PC-9 (cell line): ENCODE measurements at regions not wholly inside any gene's neighbourhood (a gene's known extent, or its start where the extent isn't known, plus 50 kb on each side); places are given as distances from the start of the nearest gene placed in this dataset.

Experiments used
- BruUV-seq: library from RNA; stranded (reverse); fragments of 400-500 nt; replicated peaks from 2 replicates; lab custom pipeline; 2021; lab: Mats Ljungman, UMichigan
- CTCF ChIA-PET: fragments of 300-600 bp; sonication (Branson Sonifier 250); formaldehyde crosslinking; loops from one replicate; lab custom pipeline; 2022; ENCODE audit warnings: antibody characterized with exemption; lab: Charles Lee
- POLR2A ChIA-PET: fragments of 300-600 bp; sonication (Branson Sonifier 250); formaldehyde crosslinking; loops from one replicate; lab custom pipeline; 2022; ENCODE audit warnings: antibody characterized with exemption; ENCODE audit not compliant: unreplicated experiment; lab: Charles Lee
- DNase-seq, 2 experiments: peaks; one replicate each; pipeline versions ENCODE4 v3.0.0 to v3.0.0-alpha.2; 2015 to 2022; ENCODE audit warnings: mixed read lengths in 1 of 2
- H2AFZ ChIP-seq: fragments of 200-600 bp; sonication (generic); 2 replicates; pipeline ENCODE4 v1.8.1; 2017; ENCODE audit warnings: antibody characterized with exemption
- H3F3A ChIP-seq: fragments of 200-600 bp; sonication (generic); 2 replicates; pipeline ENCODE4 v1.8.1; 2017; ENCODE audit warnings: antibody characterized with exemption, mild to moderate bottlenecking, low read depth; ENCODE audit not compliant: insufficient read depth
- H3K27ac ChIP-seq: fragments of 200-600 bp; sonication (generic); 2 replicates; pipeline ENCODE4 v1.6.1; 2016; ENCODE audit warnings: mixed run types
- H3K27me3 ChIP-seq: fragments of 200-600 bp; sonication (generic); 2 replicates; pipeline ENCODE4 v1.6.1; 2016; ENCODE audit warnings: low read depth, mixed run types; ENCODE audit not compliant: insufficient read depth
- H3K36me3 ChIP-seq: fragments of 200-600 bp; sonication (generic); 2 replicates; pipeline ENCODE4 v1.6.1; 2016; ENCODE audit warnings: low read depth, mixed run types
- H3K4me1 ChIP-seq: fragments of 200-600 bp; sonication (generic); replicated peaks from 2 replicates; pipeline ENCODE4 v1.6.1; 2016; ENCODE audit warnings: mixed run types; ENCODE audit not compliant: insufficient read depth
- H3K4me2 ChIP-seq: fragments of 200-600 bp; sonication (generic); 2 replicates; pipeline ENCODE4 v1.6.1; 2017; ENCODE audit warnings: mixed run types
- H3K4me3 ChIP-seq: fragments of 200-600 bp; sonication (generic); 2 replicates; pipeline ENCODE4 v1.6.1; 2016; ENCODE audit warnings: mixed run types
- H3K79me2 ChIP-seq: fragments of 200-600 bp; sonication (generic); 2 replicates; pipeline ENCODE4 v1.6.1; 2017; ENCODE audit warnings: low read depth, mixed run types
- H3K9me2 ChIP-seq: fragments of 200-600 bp; sonication (generic); 2 replicates; pipeline ENCODE4 v1.8.1; 2017; ENCODE audit warnings: mild to moderate bottlenecking; ENCODE audit not compliant: insufficient read depth
- H3K9me3 ChIP-seq: fragments of 200-600 bp; sonication (generic); 2 replicates; pipeline ENCODE4 v1.8.1; 2016; ENCODE audit warnings: low read depth; ENCODE audit not compliant: insufficient read depth
- H4K20me1 ChIP-seq: fragments of 200-600 bp; sonication (generic); 2 replicates; pipeline ENCODE4 v1.8.1; 2017; ENCODE audit not compliant: insufficient read depth
- CTCF ChIP-seq: fragments of 200-600 bp; sonication (generic); conservative IDR thresholded peaks from 2 replicates; pipeline ENCODE4 v1.6.1; 2017; ENCODE audit warnings: mixed run types, antibody characterized with exemption, mild to moderate bottlenecking, moderate library complexity
- EZH2 ChIP-seq: fragments of 200-600 bp; sonication (generic); IDR thresholded peaks from 2 replicates; pipeline ENCODE4 v1.8.0; 2017; ENCODE audit warnings: antibody characterized with exemption, low read depth
- intact Hi-C: fragments of 100-400 bp; cut with micrococcal nuclease; formaldehyde crosslinking; loops from one replicate; pipeline ENCODE4 v1.10.0; 2022; ENCODE audit not compliant: unreplicated experiment

GRCh38 chr6:85966828-85967227, 324.1 kb upstream of the SYNCRIP start:
- DNase-seq: no peak
- Histone ChIP-seq H3K9me3 (no peaks in the 10 kb centered on the region), H4K20me1 (no peaks in the 10 kb centered on the region), H3K9me2 (no peaks in the 10 kb centered on the region), H3K27ac (no peak overlapping the region), H3K36me3 (no peaks in the 10 kb centered on the region), H3K27me3 (no peaks in the 10 kb centered on the region), H3K4me2 (no peak overlapping the region), H3F3A (no peaks in the 10 kb centered on the region), H3K4me3 (no peak overlapping the region), H3K79me2 (no peaks in the 10 kb centered on the region), H3K4me1 (no peaks in the 10 kb centered on the region), H2AFZ (no peak overlapping the region)
- BruUV-seq: no TSS peak
- intact Hi-C loops: no loop called here
- TF ChIP-seq CTCF (no peak), EZH2 (no peak)
- POLR2A ChIA-PET: no interaction called here
- CTCF ChIA-PET: no interaction called here

GRCh38 chr6:85961746-85962145, 319.1 kb upstream of the SYNCRIP start:
- no TSS peak for BruUV-seq
- no peak overlapping the region for H3K4me2 ChIP-seq
- TF ChIP-seq EZH2: no peak
- TF ChIP-seq CTCF: no peak
- DNase-seq: no peak
- ChIA-PET POLR2A (no interaction called here), CTCF (no interaction called here)
- H3K27ac ChIP-seq: no peak overlapping the region
- no peaks in the 10 kb centered on the region for H3K9me2 ChIP-seq
- no peaks in the 10 kb centered on the region for H3F3A ChIP-seq
- intact Hi-C loops: no loop called here
- H3K4me1 ChIP-seq: no peaks in the 10 kb centered on the region
- no peak overlapping the region for H2AFZ ChIP-seq
- H3K36me3 ChIP-seq: no peaks in the 10 kb centered on the region
- no peaks in the 10 kb centered on the region for H3K79me2 ChIP-seq
- no peak overlapping the region for H3K4me3 ChIP-seq
- no peaks in the 10 kb centered on the region for H3K27me3 ChIP-seq
- H4K20me1 ChIP-seq: no peaks in the 10 kb centered on the region
- no peaks in the 10 kb centered on the region for H3K9me3 ChIP-seq

GRCh38 chr6:85961125-85961524, 318.4 kb upstream of the SYNCRIP start:
- Histone ChIP-seq H3K79me2 (no peaks in the 10 kb centered on the region), H4K20me1 (no peaks in the 10 kb centered on the region), H3K9me3 (no peaks in the 10 kb centered on the region), H3K4me3 (no peak overlapping the region), H3K27me3 (no peaks in the 10 kb centered on the region), H3K4me1 (no peaks in the 10 kb centered on the region), H3K9me2 (no peaks in the 10 kb centered on the region), H3F3A (no peaks in the 10 kb centered on the region), H3K36me3 (no peaks in the 10 kb centered on the region), H2AFZ (no peak overlapping the region), H3K27ac (no peak overlapping the region), H3K4me2 (no peak overlapping the region)
- intact Hi-C loops: no loop called here
- ChIA-PET POLR2A (no interaction called here), CTCF (no interaction called here)
- DNase-seq: no peak
- no peak for TF ChIP-seq CTCF
- TF ChIP-seq EZH2: no peak
- BruUV-seq: no TSS peak
